C4-2B (cell line): ENCODE measurements at regions not wholly inside any gene's neighbourhood (a gene's known extent, or its start where the extent isn't known, plus 50 kb on each side); places are given as distances from the start of the nearest gene placed in this dataset.
A peak's percentile ranks its signal among the peaks of the same experiment; 100 is the strongest.

Experiments
- ZFX ChIP-seq: fragments of 450-650 bp; IDR thresholded peaks from 2 replicates; pipeline ENCODE4 v1.6.1; 2017
- TF ChIP-seq, protein P1 (sequence below): fragments of 450-650 bp; conservative IDR thresholded peaks from 2 replicates; pipeline ENCODE4 v1.5.1; 2017; ENCODE audit warnings: mild to moderate bottlenecking

DNA sequence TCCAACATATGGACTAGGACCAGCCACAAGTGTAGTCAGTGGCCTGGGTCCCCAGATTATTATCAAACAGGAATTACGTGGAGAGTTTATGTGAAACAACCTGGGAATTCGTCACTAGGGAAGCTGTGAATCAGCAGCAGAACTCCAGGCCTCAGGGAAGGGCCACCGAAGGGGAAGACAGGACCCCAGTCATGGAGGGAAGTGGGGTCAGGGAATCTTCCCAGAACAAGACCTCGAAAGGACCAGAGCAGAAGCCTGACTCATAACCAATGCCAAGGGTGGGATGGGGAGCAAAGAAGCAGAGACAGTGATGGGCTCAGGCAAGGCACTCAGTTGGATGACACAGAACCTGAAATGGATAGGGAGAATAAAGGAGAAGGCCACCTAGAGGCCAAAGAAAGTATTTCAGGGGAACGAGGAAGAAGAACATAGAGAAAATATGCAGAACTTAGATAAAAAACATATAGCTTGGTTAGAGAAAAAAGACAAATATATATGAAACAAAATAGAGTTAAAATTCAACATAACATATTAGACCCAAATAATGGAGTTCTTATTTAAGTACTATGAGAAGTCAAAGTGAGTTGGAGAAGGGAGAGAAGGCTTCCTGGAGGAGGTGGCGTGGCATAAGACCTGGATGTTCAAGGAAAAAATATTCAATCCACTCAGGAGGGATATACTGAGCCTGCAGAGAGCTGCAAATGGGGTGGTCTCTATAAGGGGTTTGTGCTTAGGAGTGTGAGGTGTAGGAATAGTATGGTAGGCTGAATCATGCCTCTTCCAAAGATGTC is 66.7 kb upstream of the CAST start:
- TF ChIP-seq, protein P1, sequence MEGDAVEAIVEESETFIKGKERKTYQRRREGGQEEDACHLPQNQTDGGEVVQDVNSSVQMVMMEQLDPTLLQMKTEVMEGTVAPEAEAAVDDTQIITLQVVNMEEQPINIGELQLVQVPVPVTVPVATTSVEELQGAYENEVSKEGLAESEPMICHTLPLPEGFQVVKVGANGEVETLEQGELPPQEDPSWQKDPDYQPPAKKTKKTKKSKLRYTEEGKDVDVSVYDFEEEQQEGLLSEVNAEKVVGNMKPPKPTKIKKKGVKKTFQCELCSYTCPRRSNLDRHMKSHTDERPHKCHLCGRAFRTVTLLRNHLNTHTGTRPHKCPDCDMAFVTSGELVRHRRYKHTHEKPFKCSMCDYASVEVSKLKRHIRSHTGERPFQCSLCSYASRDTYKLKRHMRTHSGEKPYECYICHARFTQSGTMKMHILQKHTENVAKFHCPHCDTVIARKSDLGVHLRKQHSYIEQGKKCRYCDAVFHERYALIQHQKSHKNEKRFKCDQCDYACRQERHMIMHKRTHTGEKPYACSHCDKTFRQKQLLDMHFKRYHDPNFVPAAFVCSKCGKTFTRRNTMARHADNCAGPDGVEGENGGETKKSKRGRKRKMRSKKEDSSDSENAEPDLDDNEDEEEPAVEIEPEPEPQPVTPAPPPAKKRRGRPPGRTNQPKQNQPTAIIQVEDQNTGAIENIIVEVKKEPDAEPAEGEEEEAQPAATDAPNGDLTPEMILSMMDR: peak; percentile 66
- no peak for TF ChIP-seq ZFX
